ENCODE measurements at regions not wholly inside any gene's neighbourhood (a gene's known extent, or its start where the extent isn't known, plus 50 kb on each side); places are given as distances from the start of the nearest gene placed in this dataset.

GRCh38 chr10:121179006-121179405 is 327.8 kb downstream of the WDR11 start:
- no peak overlapping the region for H3K27ac ChIP-seq (ENCODE audit: low read depth, low read length)
- H3K4me3 ChIP-seq (ENCODE audit: low read length in 3 of 3): no peak overlapping the region
- no peaks in the 10 kb centered on the region for H3K27me3 ChIP-seq (ENCODE audit: control insufficient read depth in 3 of 3, insufficient read depth in 3 of 3, low read length in 3 of 3)
- H3K4me1 ChIP-seq (ENCODE audit: control insufficient read depth in 3 of 3, insufficient read depth in 3 of 3, low read length in 3 of 3): no peaks in the 10 kb centered on the region
- H3K9me3 ChIP-seq (ENCODE audit: control insufficient read depth in 3 of 3, low read length in 3 of 3): no peaks in the 10 kb centered on the region
- no peak overlapping the region for H3K9ac ChIP-seq (ENCODE audit: low read depth in 1 of 3, low read length in 3 of 3)
- H3K36me3 ChIP-seq (ENCODE audit: control insufficient read depth in 3 of 3, insufficient read depth in 3 of 3, low read length in 3 of 3): no peaks in the 10 kb centered on the region

- Histone ChIP-seq H3K4me3 (ENCODE audit: low read length in 3 of 3) (no peak overlapping the region), H3K9ac (ENCODE audit: low read depth in 1 of 3, low read length in 3 of 3) (no peak overlapping the region), H3K9me3 (ENCODE audit: control insufficient read depth in 3 of 3, low read length in 3 of 3) (no peaks in the 10 kb centered on the region), H3K27ac (ENCODE audit: low read depth, low read length) (no peak overlapping the region), H3K36me3 (ENCODE audit: control insufficient read depth in 3 of 3, insufficient read depth in 3 of 3, low read length in 3 of 3) (no peaks in the 10 kb centered on the region), H3K4me1 (ENCODE audit: control insufficient read depth in 3 of 3, insufficient read depth in 3 of 3, low read length in 3 of 3) (no peaks in the 10 kb centered on the region), H3K27me3 (ENCODE audit: control insufficient read depth in 3 of 3, insufficient read depth in 3 of 3, low read length in 3 of 3) (no peaks in the 10 kb centered on the region)
Measured at GRCh38 chr10:121182219-121182618, 331.1 kb downstream of the WDR11 start.

GRCh38 chr10:121183236-121183635 is 332.1 kb downstream of the WDR11 start:
- no peaks in the 10 kb centered on the region for H3K4me1 ChIP-seq (ENCODE audit: control insufficient read depth in 3 of 3, insufficient read depth in 3 of 3, low read length in 3 of 3)
- H3K27me3 ChIP-seq (ENCODE audit: control insufficient read depth in 3 of 3, insufficient read depth in 3 of 3, low read length in 3 of 3): no peaks in the 10 kb centered on the region
- no peaks in the 10 kb centered on the region for H3K9me3 ChIP-seq (ENCODE audit: control insufficient read depth in 3 of 3, low read length in 3 of 3)
- no peak overlapping the region for H3K27ac ChIP-seq (ENCODE audit: low read depth, low read length)
- H3K36me3 ChIP-seq (ENCODE audit: control insufficient read depth in 3 of 3, insufficient read depth in 3 of 3, low read length in 3 of 3): no peaks in the 10 kb centered on the region
- H3K9ac ChIP-seq (ENCODE audit: low read depth in 1 of 3, low read length in 3 of 3): no peak overlapping the region
- H3K4me3 ChIP-seq (ENCODE audit: low read length in 3 of 3): no peak overlapping the region

- Histone ChIP-seq H3K27me3 (ENCODE audit: control insufficient read depth in 3 of 3, insufficient read depth in 3 of 3, low read length in 3 of 3) (no peaks in the 10 kb centered on the region), H3K9ac (ENCODE audit: low read depth in 1 of 3, low read length in 3 of 3) (no peak overlapping the region), H3K27ac (ENCODE audit: low read depth, low read length) (no peak overlapping the region), H3K4me3 (ENCODE audit: low read length in 3 of 3) (no peak overlapping the region), H3K4me1 (ENCODE audit: control insufficient read depth in 3 of 3, insufficient read depth in 3 of 3, low read length in 3 of 3) (no peaks in the 10 kb centered on the region), H3K9me3 (ENCODE audit: control insufficient read depth in 3 of 3, low read length in 3 of 3) (no peaks in the 10 kb centered on the region), H3K36me3 (ENCODE audit: control insufficient read depth in 3 of 3, insufficient read depth in 3 of 3, low read length in 3 of 3) (no peaks in the 10 kb centered on the region)
Measured at GRCh38 chr10:121183707-121184106, 332.5 kb downstream of the WDR11 start.

GRCh38 chr10:121185816-121186455 is 334.8 kb downstream of the WDR11 start:
- no peaks in the 10 kb centered on the region for H3K27me3 ChIP-seq (ENCODE audit: control insufficient read depth in 3 of 3, insufficient read depth in 3 of 3, low read length in 3 of 3)
- H3K27ac ChIP-seq (ENCODE audit: low read depth, low read length): no peak overlapping the region
- H3K4me3 ChIP-seq (ENCODE audit: low read length in 3 of 3): no peak overlapping the region
- no peaks in the 10 kb centered on the region for H3K36me3 ChIP-seq (ENCODE audit: control insufficient read depth in 3 of 3, insufficient read depth in 3 of 3, low read length in 3 of 3)
- H3K4me1 ChIP-seq (ENCODE audit: control insufficient read depth in 3 of 3, insufficient read depth in 3 of 3, low read length in 3 of 3): no peaks in the 10 kb centered on the region
- no peaks in the 10 kb centered on the region for H3K9me3 ChIP-seq (ENCODE audit: control insufficient read depth in 3 of 3, low read length in 3 of 3)
- no peak overlapping the region for H3K9ac ChIP-seq (ENCODE audit: low read depth in 1 of 3, low read length in 3 of 3)

- no peak overlapping the region for H3K4me3 ChIP-seq (ENCODE audit: low read length in 3 of 3)
- H3K9me3 ChIP-seq (ENCODE audit: control insufficient read depth in 3 of 3, low read length in 3 of 3): no peaks in the 10 kb centered on the region
- H3K27me3 ChIP-seq (ENCODE audit: control insufficient read depth in 3 of 3, insufficient read depth in 3 of 3, low read length in 3 of 3): no peaks in the 10 kb centered on the region
- no peaks in the 10 kb centered on the region for H3K4me1 ChIP-seq (ENCODE audit: control insufficient read depth in 3 of 3, insufficient read depth in 3 of 3, low read length in 3 of 3)
- no peaks in the 10 kb centered on the region for H3K36me3 ChIP-seq (ENCODE audit: control insufficient read depth in 3 of 3, insufficient read depth in 3 of 3, low read length in 3 of 3)
- H3K27ac ChIP-seq (ENCODE audit: low read depth, low read length): no peak overlapping the region
- no peak overlapping the region for H3K9ac ChIP-seq (ENCODE audit: low read depth in 1 of 3, low read length in 3 of 3)
Measured at GRCh38 chr10:121187391-121187790, 336.2 kb downstream of the WDR11 start.

GRCh38 chr10:121188005-121188404 is 336.8 kb downstream of the WDR11 start:
- Histone ChIP-seq H3K4me1 (ENCODE audit: control insufficient read depth in 3 of 3, insufficient read depth in 3 of 3, low read length in 3 of 3) (no peaks in the 10 kb centered on the region), H3K27ac (ENCODE audit: low read depth, low read length) (no peak overlapping the region), H3K27me3 (ENCODE audit: control insufficient read depth in 3 of 3, insufficient read depth in 3 of 3, low read length in 3 of 3) (no peaks in the 10 kb centered on the region), H3K36me3 (ENCODE audit: control insufficient read depth in 3 of 3, insufficient read depth in 3 of 3, low read length in 3 of 3) (no peaks in the 10 kb centered on the region), H3K9me3 (ENCODE audit: control insufficient read depth in 3 of 3, low read length in 3 of 3) (no peaks in the 10 kb centered on the region), H3K4me3 (ENCODE audit: low read length in 3 of 3) (no peak overlapping the region), H3K9ac (ENCODE audit: low read depth in 1 of 3, low read length in 3 of 3) (no peak overlapping the region)

GRCh38 chr10:121189066-121189465 is 337.9 kb downstream of the WDR11 start:
- Histone ChIP-seq H3K4me3 (ENCODE audit: low read length in 3 of 3) (no peak overlapping the region), H3K9ac (ENCODE audit: low read depth in 1 of 3, low read length in 3 of 3) (no peak overlapping the region), H3K36me3 (ENCODE audit: control insufficient read depth in 3 of 3, insufficient read depth in 3 of 3, low read length in 3 of 3) (no peaks in the 10 kb centered on the region), H3K27me3 (ENCODE audit: control insufficient read depth in 3 of 3, insufficient read depth in 3 of 3, low read length in 3 of 3) (no peaks in the 10 kb centered on the region), H3K4me1 (ENCODE audit: control insufficient read depth in 3 of 3, insufficient read depth in 3 of 3, low read length in 3 of 3) (no peaks in the 10 kb centered on the region), H3K9me3 (ENCODE audit: control insufficient read depth in 3 of 3, low read length in 3 of 3) (no peaks in the 10 kb centered on the region), H3K27ac (ENCODE audit: low read depth, low read length) (no peak overlapping the region)

- Histone ChIP-seq H3K4me3 (ENCODE audit: low read length in 3 of 3) (no peak overlapping the region), H3K36me3 (ENCODE audit: control insufficient read depth in 3 of 3, insufficient read depth in 3 of 3, low read length in 3 of 3) (no peaks in the 10 kb centered on the region), H3K4me1 (ENCODE audit: control insufficient read depth in 3 of 3, insufficient read depth in 3 of 3, low read length in 3 of 3) (no peaks in the 10 kb centered on the region), H3K27ac (ENCODE audit: low read depth, low read length) (no peak overlapping the region), H3K27me3 (ENCODE audit: control insufficient read depth in 3 of 3, insufficient read depth in 3 of 3, low read length in 3 of 3) (peaks cover 0 to 4% (median 0%) of the 10 kb centered on the region in 3 donors), H3K9ac (ENCODE audit: low read depth in 1 of 3, low read length in 3 of 3) (no peak overlapping the region), H3K9me3 (ENCODE audit: control insufficient read depth in 3 of 3, low read length in 3 of 3) (no peaks in the 10 kb centered on the region)
Measured at GRCh38 chr10:121194696-121195523, 343.7 kb downstream of the WDR11 start.

GRCh38 chr10:121195524-121195910 is 344.4 kb downstream of the WDR11 start:
- no peak overlapping the region for H3K27ac ChIP-seq (ENCODE audit: low read depth, low read length)
- no peak overlapping the region for H3K4me3 ChIP-seq (ENCODE audit: low read length in 3 of 3)
- H3K9me3 ChIP-seq (ENCODE audit: control insufficient read depth in 3 of 3, low read length in 3 of 3): no peaks in the 10 kb centered on the region
- no peaks in the 10 kb centered on the region for H3K36me3 ChIP-seq (ENCODE audit: control insufficient read depth in 3 of 3, insufficient read depth in 3 of 3, low read length in 3 of 3)
- no peak overlapping the region for H3K9ac ChIP-seq (ENCODE audit: low read depth in 1 of 3, low read length in 3 of 3)
- H3K27me3 ChIP-seq (ENCODE audit: control insufficient read depth in 3 of 3, insufficient read depth in 3 of 3, low read length in 3 of 3): peaks cover 0 to 4% (median 0%) of the 10 kb centered on the region in 3 donors
- no peaks in the 10 kb centered on the region for H3K4me1 ChIP-seq (ENCODE audit: control insufficient read depth in 3 of 3, insufficient read depth in 3 of 3, low read length in 3 of 3)

Data from skeletal muscle tissue (tissue), 3 donors.